22Rv1 (cell line): ENCODE measurements at regions not wholly inside any gene's neighbourhood (a gene's known extent, or its start where the extent isn't known, plus 50 kb on each side); places are given as distances from the start of the nearest gene placed in this dataset.

Experiments
- ZFX ChIP-seq: fragments of 450-650 bp; IDR thresholded peaks from 2 replicates; pipeline ENCODE4 v1.6.1; 2017; ENCODE audit warnings: antibody characterized with exemption, borderline replicate concordance
- TF ChIP-seq, protein P1 (sequence below): fragments of 450-650 bp; IDR thresholded peaks from 2 replicates; pipeline ENCODE4 v1.5.1; 2017; ENCODE audit warnings: mild to moderate bottlenecking

DNA sequence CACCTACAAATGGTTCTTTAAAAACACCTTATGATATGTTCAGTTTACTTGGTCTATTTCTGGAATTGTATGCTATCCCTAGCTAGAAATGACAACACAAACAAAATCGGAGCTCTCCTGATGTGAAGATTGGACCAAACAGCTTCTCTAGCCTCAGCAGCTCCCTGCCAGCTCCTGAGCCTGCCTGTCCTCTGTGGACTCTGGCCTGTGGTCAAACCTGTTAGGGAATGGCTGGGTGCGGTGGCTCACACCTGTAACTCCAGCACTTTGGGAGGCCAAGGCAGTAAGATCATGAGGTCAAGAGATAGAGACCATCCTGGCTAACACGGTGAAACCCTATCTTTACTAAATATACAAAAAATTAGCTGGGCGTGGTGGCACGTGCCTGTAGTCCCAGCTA is 195.3 kb downstream of the GAS1 start:
- TF ChIP-seq, protein P1, sequence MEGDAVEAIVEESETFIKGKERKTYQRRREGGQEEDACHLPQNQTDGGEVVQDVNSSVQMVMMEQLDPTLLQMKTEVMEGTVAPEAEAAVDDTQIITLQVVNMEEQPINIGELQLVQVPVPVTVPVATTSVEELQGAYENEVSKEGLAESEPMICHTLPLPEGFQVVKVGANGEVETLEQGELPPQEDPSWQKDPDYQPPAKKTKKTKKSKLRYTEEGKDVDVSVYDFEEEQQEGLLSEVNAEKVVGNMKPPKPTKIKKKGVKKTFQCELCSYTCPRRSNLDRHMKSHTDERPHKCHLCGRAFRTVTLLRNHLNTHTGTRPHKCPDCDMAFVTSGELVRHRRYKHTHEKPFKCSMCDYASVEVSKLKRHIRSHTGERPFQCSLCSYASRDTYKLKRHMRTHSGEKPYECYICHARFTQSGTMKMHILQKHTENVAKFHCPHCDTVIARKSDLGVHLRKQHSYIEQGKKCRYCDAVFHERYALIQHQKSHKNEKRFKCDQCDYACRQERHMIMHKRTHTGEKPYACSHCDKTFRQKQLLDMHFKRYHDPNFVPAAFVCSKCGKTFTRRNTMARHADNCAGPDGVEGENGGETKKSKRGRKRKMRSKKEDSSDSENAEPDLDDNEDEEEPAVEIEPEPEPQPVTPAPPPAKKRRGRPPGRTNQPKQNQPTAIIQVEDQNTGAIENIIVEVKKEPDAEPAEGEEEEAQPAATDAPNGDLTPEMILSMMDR: no peak
- TF ChIP-seq ZFX: no peak
